Breast epithelium (tissue), 4 donors: ENCODE measurements at regions not wholly inside any gene's neighbourhood (a gene's known extent, or its start where the extent isn't known, plus 50 kb on each side); places are given as distances from the start of the nearest gene placed in this dataset.

Experiments used
- DNase-seq, 2 donors: peaks; one replicate each; pipeline ENCODE4 v3.0.0-alpha.2; 2019; ENCODE audit warnings: low spot score in 2 of 2
- H3K27ac ChIP-seq, 2 donors: fragments of 200-600 bp; sonication (generic) in 1 of 2; one replicate each; pipeline ENCODE4 v1.5.1; 2016 to 2019; ENCODE audit warnings: mild to moderate bottlenecking in 1 of 2
- H3K27me3 ChIP-seq, 2 donors: fragments of 200-600 bp; sonication (generic) in 1 of 2; one replicate each; pipeline versions ENCODE4 v1.5.1 to v1.6.0; 2017 to 2019; ENCODE audit warnings: control low read depth in 1 of 2, mild to moderate bottlenecking in 1 of 2
- H3K36me3 ChIP-seq: fragments of 200-600 bp; one replicate; pipeline ENCODE4 v1.5.1; 2019
- H3K4me1 ChIP-seq, 2 donors: fragments of 200-600 bp; sonication (generic); one replicate each; pipeline ENCODE4 v1.5.1; 2016 to 2019; ENCODE audit warnings: control low read depth in 1 of 2
- H3K4me3 ChIP-seq, 3 donors: fragments of 200-600 bp; sonication (generic); 1 replicate in 2 of 3; 2 replicates in 1 of 3; pipeline ENCODE4 v1.5.1; 2016 to 2019; ENCODE audit warnings: mild to moderate bottlenecking in 3 of 3, moderate library complexity in 2 of 3
- H3K9me3 ChIP-seq, 2 donors: fragments of 200-600 bp; sonication (generic) in 1 of 2; one replicate each; pipeline ENCODE4 v1.5.1; 2016 to 2019; ENCODE audit warnings: control low read depth in 1 of 2
- CTCF ChIP-seq, 3 donors: fragments of 450-650 bp; IDR thresholded peaks; one replicate each; pipeline ENCODE4 v1.5.1; 2016 to 2017; ENCODE audit warnings: antibody characterized with exemption in 3 of 3, mild to moderate bottlenecking in 3 of 3, moderate library complexity in 3 of 3
- POLR2A ChIP-seq: fragments of 450-650 bp; IDR thresholded peaks from one replicate; pipeline ENCODE4 v1.6.1; 2016; ENCODE audit warnings: antibody characterized with exemption, mild to moderate bottlenecking, moderate library complexity
- POLR2AphosphoS5 ChIP-seq, 3 donors: sonication (generic); formaldehyde crosslinking; IDR thresholded peaks; one replicate each; pipeline ENCODE4 v1.6.1; 2017; ENCODE audit warnings: antibody characterized with exemption in 3 of 3
- intact Hi-C: fragments of 100-400 bp; cut with DNase I; formaldehyde crosslinking; loops from one replicate; pipeline ENCODE4 v1.15.1; 2023; ENCODE audit warnings: low total_unique reads

- H3K4me3 ChIP-seq, result no peak overlapping the region
- peaks cover 0 to 2% of the 10 kb centered on the region in 2 donors for H3K9me3 ChIP-seq
- H3K36me3 ChIP-seq, result no peaks in the 10 kb centered on the region
- DNase-seq, result no peak
- no peaks in the 10 kb centered on the region for H3K4me1 ChIP-seq
- peaks cover 0 to 6% of the 10 kb centered on the region in 2 donors for H3K27me3 ChIP-seq
- H3K27ac ChIP-seq, result no peak overlapping the region
- TF ChIP-seq POLR2A, result no peak
- TF ChIP-seq CTCF (IDR thresholded peaks at IDR 0.05), result no peak
- intact Hi-C loops, result loop anchor here (5.0 kb wide), 1 partner anchor 1858 kb away; no protein-coding TSS in a partner anchor
These were observed 467.4 kb downstream of the EIPR1 start for GRCh38 chr2:2910259-2910658.

- H3K27me3 ChIP-seq, result peaks cover 0 to 6% of the 10 kb centered on the region in 2 donors
- no peaks in the 10 kb centered on the region for H3K9me3 ChIP-seq
- H3K27ac ChIP-seq, result no peak overlapping the region
- intact Hi-C loops, result loop anchor here (5.0 kb wide), 1 partner anchor 1857 kb away; no protein-coding TSS in a partner anchor
- no peak for TF ChIP-seq POLR2A
- no peak for TF ChIP-seq POLR2AphosphoS5 (IDR thresholded peaks at IDR 0.05)
- TF ChIP-seq CTCF (IDR thresholded peaks at IDR 0.05), result no peak
- no peak overlapping the region for H3K4me3 ChIP-seq
- H3K36me3 ChIP-seq, result no peaks in the 10 kb centered on the region
- no peaks in the 10 kb centered on the region for H3K4me1 ChIP-seq
- DNase-seq, result no peak
These were observed 468.3 kb downstream of the EIPR1 start for GRCh38 chr2:2909086-2910035.

GRCh38 chr2:2906091-2906490 lies 471.5 kb downstream of the EIPR1 start:
- Histone ChIP-seq H3K4me1 (no peaks in the 10 kb centered on the region), H3K4me3 (no peak overlapping the region), H3K27me3 (peaks cover 0 to 6% of the 10 kb centered on the region in 2 donors), H3K27ac (no peak overlapping the region), H3K9me3 (no peaks in the 10 kb centered on the region), H3K36me3 (no peaks in the 10 kb centered on the region)
- no peak for TF ChIP-seq POLR2A
- TF ChIP-seq POLR2AphosphoS5 (IDR thresholded peaks at IDR 0.05), result no peak
- TF ChIP-seq CTCF (IDR thresholded peaks at IDR 0.05), result no peak
- intact Hi-C loops, result no loop called here
- no peak for DNase-seq

- TF ChIP-seq CTCF (IDR thresholded peaks at IDR 0.05) (no peak), POLR2A (no peak), POLR2AphosphoS5 (IDR thresholded peaks at IDR 0.05) (no peak)
- intact Hi-C loops, result no loop called here
- Histone ChIP-seq H3K4me1 (no peaks in the 10 kb centered on the region), H3K9me3 (no peaks in the 10 kb centered on the region), H3K4me3 (no peak overlapping the region), H3K27ac (no peak overlapping the region), H3K36me3 (no peaks in the 10 kb centered on the region), H3K27me3 (peaks cover 0 to 6% of the 10 kb centered on the region in 2 donors)
- DNase-seq, result no peak
These were observed 472.8 kb downstream of the EIPR1 start for GRCh38 chr2:2904721-2905350.
